GM23338 (cell line): ENCODE measurements at regions not wholly inside any gene's neighbourhood (a gene's known extent, or its start where the extent isn't known, plus 50 kb on each side); places are given as distances from the start of the nearest gene placed in this dataset.
A peak's percentile ranks its signal among the peaks of the same experiment; 100 is the strongest.

Experiments
- ATAC-seq: fragments of 200-7000 bp; cut with Tn5 transposase; 3 replicates; pipeline ENCODE4 v1.9.1; 2020
- DNase-seq: peaks from one replicate; pipeline ENCODE4 v3.0.0-alpha.2; 2015; ENCODE audit warnings: low spot score
- H2AFZ ChIP-seq: fragments of 200-600 bp; sonication (generic); 2 replicates; pipeline ENCODE4 v1.8.0; 2016; ENCODE audit warnings: antibody characterized with exemption, mild to moderate bottlenecking, moderate library complexity
- H3F3A ChIP-seq: fragments of 200-600 bp; sonication (generic); replicated peaks from 2 replicates; pipeline ENCODE4 v1.8.0; 2017; ENCODE audit warnings: antibody characterized with exemption, mixed run types, low read depth
- H3K27ac ChIP-seq: fragments of 200-600 bp; sonication (generic); 2 replicates; pipeline ENCODE4 v1.6.1; 2016; ENCODE audit warnings: low read depth
- H3K27me3 ChIP-seq: fragments of 200-600 bp; sonication (generic); 2 replicates; pipeline ENCODE4 v1.8.0; 2016; ENCODE audit warnings: mild to moderate bottlenecking, mixed run types, moderate library complexity; ENCODE audit not compliant: insufficient read depth
- H3K36me3 ChIP-seq: fragments of 200-600 bp; sonication (generic); 2 replicates; pipeline ENCODE4 v1.8.0; 2016; ENCODE audit warnings: mild to moderate bottlenecking; ENCODE audit not compliant: insufficient read depth
- H3K4me1 ChIP-seq: fragments of 200-600 bp; sonication (generic); 2 replicates; pipeline ENCODE4 v1.8.0; 2016; ENCODE audit warnings: mild to moderate bottlenecking, moderate library complexity; ENCODE audit not compliant: insufficient read depth
- H3K4me2 ChIP-seq: fragments of 200-600 bp; sonication (generic); 2 replicates; pipeline ENCODE4 v1.7.1; 2017; ENCODE audit warnings: mixed run types
- H3K4me3 ChIP-seq: fragments of 200-600 bp; sonication (generic); 2 replicates; pipeline ENCODE4 v1.6.1; 2016; ENCODE audit warnings: mixed run types
- H3K79me2 ChIP-seq: fragments of 200-600 bp; sonication (generic); replicated peaks from 2 replicates; pipeline ENCODE4 v1.8.0; 2017; ENCODE audit warnings: mild to moderate bottlenecking; ENCODE audit not compliant: insufficient read depth
- H3K9me2 ChIP-seq: fragments of 200-600 bp; sonication (generic); 2 replicates; pipeline ENCODE4 v1.8.0; 2017; ENCODE audit not compliant: insufficient read depth
- H4K20me1 ChIP-seq: fragments of 200-600 bp; sonication (generic); replicated peaks from 2 replicates; pipeline ENCODE4 v1.8.0; 2017; ENCODE audit warnings: mild to moderate bottlenecking; ENCODE audit not compliant: insufficient read depth
- H3K27ac Mint-ChIP-seq: 2 replicates; pipeline ENCODE4 v1.8.0; 2020; ENCODE audit warnings: inconsistent platforms, mild to moderate bottlenecking, moderate library complexity, mixed read lengths
- H3K27me3 Mint-ChIP-seq: 3 replicates; pipeline ENCODE4 v1.8.0; 2022; ENCODE audit warnings: low read depth, mild to moderate bottlenecking, moderate library complexity, mixed read lengths, inconsistent platforms; ENCODE audit not compliant: insufficient read depth, poor library complexity
- H3K36me3 Mint-ChIP-seq: 3 replicates; pipeline ENCODE4 v1.8.0; 2021; ENCODE audit warnings: low read depth, mild to moderate bottlenecking, inconsistent platforms, moderate library complexity, mixed read lengths
- H3K4me1 Mint-ChIP-seq: 3 replicates; pipeline ENCODE4 v1.8.0; 2020; ENCODE audit warnings: mild to moderate bottlenecking, inconsistent platforms, mixed read lengths
- H3K4me3 Mint-ChIP-seq: 3 replicates; pipeline ENCODE4 v1.8.0; 2021; ENCODE audit warnings: moderate library complexity, mild to moderate bottlenecking, inconsistent platforms, mixed read lengths
- H3K9me3 Mint-ChIP-seq: 3 replicates; pipeline ENCODE4 v1.8.0; 2020; ENCODE audit warnings: moderate library complexity, mild to moderate bottlenecking, inconsistent platforms, mixed read lengths
- CREB1 ChIP-seq: fragments of 250-450 bp; sonication (Bioruptor Pico); IDR thresholded peaks from 2 replicates; pipeline ENCODE4 v1.5.0; 2020; ENCODE audit warnings: low read depth, mild to moderate bottlenecking, moderate library complexity
- EZH2 ChIP-seq: fragments of 200-600 bp; sonication (generic); IDR thresholded peaks from one replicate; pipeline ENCODE4 v1.8.0; 2017; ENCODE audit warnings: antibody characterized with exemption, mild to moderate bottlenecking, low read depth; ENCODE audit not compliant: unreplicated experiment
- EZH2phosphoT487 ChIP-seq: fragments of 200-600 bp; sonication (generic); IDR thresholded peaks from one replicate; pipeline ENCODE4 v1.8.1; 2018; ENCODE audit warnings: antibody characterized with exemption; ENCODE audit not compliant: unreplicated experiment
- NANOG ChIP-seq: IDR thresholded peaks from 2 replicates; pipeline ENCODE4 v1.6.1; 2016; ENCODE audit warnings: antibody characterized with exemption, borderline replicate concordance
- REST ChIP-seq: IDR thresholded peaks from one replicate; pipeline ENCODE4 v1.6.1; 2018; ENCODE audit warnings: antibody characterized with exemption; ENCODE audit not compliant: unreplicated experiment
- ZNF114 ChIP-seq: fragments of 250-450 bp; sonication (Bioruptor Pico); IDR thresholded peaks from 2 replicates; pipeline ENCODE4 v1.5.0; 2020; ENCODE audit warnings: mild to moderate bottlenecking, moderate library complexity
- ZNF331 ChIP-seq: fragments of 250-450 bp; sonication (Bioruptor Pico); IDR thresholded peaks from 2 replicates; pipeline ENCODE4 v1.5.0; 2020; ENCODE audit warnings: low read depth, mild to moderate bottlenecking, moderate library complexity
- TF ChIP-seq, protein P1 (sequence below), 2 experiments: fragments of 200-600 bp in 1 of 2; sonication (generic) in 1 of 2; conservative IDR thresholded peaks; 2 replicates each; pipeline versions ENCODE4 v1.5.1 to v1.6.1; 2016 to 2017; ENCODE audit warnings: antibody characterized with exemption in 2 of 2, low read depth in 2 of 2, mild to moderate bottlenecking in 2 of 2, moderate library complexity in 1 of 2
- TF ChIP-seq, protein P2 (sequence below): IDR thresholded peaks from 2 replicates; pipeline ENCODE4 v1.6.1; 2016; ENCODE audit warnings: antibody characterized with exemption

DNA sequence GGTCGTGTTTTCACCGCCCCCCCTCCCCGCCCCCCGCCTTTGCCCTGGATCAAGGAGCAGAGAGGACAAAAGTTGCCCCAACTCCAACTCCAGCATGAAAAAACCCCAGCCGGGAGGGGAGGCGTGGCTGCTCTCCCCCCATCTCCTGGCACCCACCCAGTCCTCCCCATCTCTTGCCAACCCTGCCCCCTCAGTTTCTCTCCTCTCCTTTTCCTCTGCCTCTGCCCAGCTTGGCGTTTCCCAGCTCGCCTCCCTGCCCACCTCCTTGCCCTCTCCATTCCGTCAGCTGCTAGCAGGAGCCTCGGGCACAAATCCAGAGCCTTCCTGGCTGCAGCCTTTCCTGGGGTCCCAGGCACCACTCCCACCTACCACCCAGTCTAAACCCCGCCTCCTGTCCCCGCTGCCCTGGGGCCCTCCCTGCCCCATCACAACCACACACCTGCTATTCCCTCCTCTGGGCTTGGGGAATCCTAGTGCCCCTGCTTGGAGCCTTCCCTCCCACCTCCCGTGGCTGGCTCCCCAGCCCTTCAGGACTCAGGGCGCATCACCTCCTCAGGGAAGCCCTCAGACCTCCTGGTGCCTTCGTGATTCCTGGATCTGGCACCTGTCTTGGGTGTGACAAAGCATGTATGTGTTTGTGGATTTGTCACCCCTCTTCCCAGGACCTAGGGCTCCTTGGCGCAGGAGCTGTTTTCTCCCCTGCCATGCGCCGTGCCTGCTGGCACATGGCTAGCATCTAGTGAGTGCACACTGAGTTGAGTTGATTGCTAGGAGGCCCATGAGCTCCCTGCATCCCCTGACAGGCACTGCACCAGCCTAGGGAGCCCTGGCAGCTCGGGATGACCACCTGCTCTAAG, 209.1 kb downstream of the TFCP2L1 start:
- H3K27me3 Mint-ChIP-seq = peaks cover 49% of the 10 kb centered on the region
- ATAC-seq (peak; percentile 36), DNase-seq (peak; percentile 68)
- Histone ChIP-seq H3F3A (peaks cover 14% of the 10 kb centered on the region), H3K36me3 (no peaks in the 10 kb centered on the region), H3K27me3 (peaks cover 29% of the 10 kb centered on the region), H3K27ac (no peak overlapping the region), H3K4me3 (peak overlapping the region; percentile 53), H3K4me2 (peak overlapping the region; percentile 84), H4K20me1 (no peaks in the 10 kb centered on the region), H3K79me2 (no peaks in the 10 kb centered on the region), H3K9me2 (no peaks in the 10 kb centered on the region), H3K4me1 (peaks cover 9% of the 10 kb centered on the region), H2AFZ (peak overlapping the region; percentile 0; the same call in 1 of the 2 replicates)
- no peaks in the 10 kb centered on the region; the same call in 2 of the 3 replicates for H3K36me3 Mint-ChIP-seq
- peak overlapping the region; percentile 73 for H3K4me3 Mint-ChIP-seq
- H3K27ac Mint-ChIP-seq = no peak overlapping the region; the same call in 1 of the 2 replicates
- H3K4me1 Mint-ChIP-seq = peaks cover 7% of the 10 kb centered on the region
- no peaks in the 10 kb centered on the region for H3K9me3 Mint-ChIP-seq
- no peak for TF ChIP-seq ZNF331 (CRISPR knock-in tag)

- no peaks in the 10 kb centered on the region; the same call in 2 of the 3 replicates for H3K36me3 Mint-ChIP-seq
- Histone ChIP-seq H3K4me2 (peak overlapping the region; percentile 84), H2AFZ (peak overlapping the region; percentile 80; the same call in 1 of the 2 replicates), H4K20me1 (no peaks in the 10 kb centered on the region), H3K79me2 (no peaks in the 10 kb centered on the region), H3F3A (peaks cover 14% of the 10 kb centered on the region), H3K36me3 (no peaks in the 10 kb centered on the region), H3K4me3 (peak overlapping the region; percentile 53), H3K27me3 (peaks cover 29% of the 10 kb centered on the region), H3K9me2 (no peaks in the 10 kb centered on the region), H3K4me1 (peaks cover 9% of the 10 kb centered on the region), H3K27ac (no peak overlapping the region)
- H3K4me3 Mint-ChIP-seq = peak overlapping the region; percentile 73
- H3K27ac Mint-ChIP-seq = no peak overlapping the region
- no peak for TF ChIP-seq EZH2phosphoT487
- TF ChIP-seq ZNF114 (CRISPR knock-in tag) = no peak
- TF ChIP-seq REST = no peak
- TF ChIP-seq CREB1 (CRISPR knock-in tag) = no peak
- TF ChIP-seq, protein P1, sequence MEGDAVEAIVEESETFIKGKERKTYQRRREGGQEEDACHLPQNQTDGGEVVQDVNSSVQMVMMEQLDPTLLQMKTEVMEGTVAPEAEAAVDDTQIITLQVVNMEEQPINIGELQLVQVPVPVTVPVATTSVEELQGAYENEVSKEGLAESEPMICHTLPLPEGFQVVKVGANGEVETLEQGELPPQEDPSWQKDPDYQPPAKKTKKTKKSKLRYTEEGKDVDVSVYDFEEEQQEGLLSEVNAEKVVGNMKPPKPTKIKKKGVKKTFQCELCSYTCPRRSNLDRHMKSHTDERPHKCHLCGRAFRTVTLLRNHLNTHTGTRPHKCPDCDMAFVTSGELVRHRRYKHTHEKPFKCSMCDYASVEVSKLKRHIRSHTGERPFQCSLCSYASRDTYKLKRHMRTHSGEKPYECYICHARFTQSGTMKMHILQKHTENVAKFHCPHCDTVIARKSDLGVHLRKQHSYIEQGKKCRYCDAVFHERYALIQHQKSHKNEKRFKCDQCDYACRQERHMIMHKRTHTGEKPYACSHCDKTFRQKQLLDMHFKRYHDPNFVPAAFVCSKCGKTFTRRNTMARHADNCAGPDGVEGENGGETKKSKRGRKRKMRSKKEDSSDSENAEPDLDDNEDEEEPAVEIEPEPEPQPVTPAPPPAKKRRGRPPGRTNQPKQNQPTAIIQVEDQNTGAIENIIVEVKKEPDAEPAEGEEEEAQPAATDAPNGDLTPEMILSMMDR (conservative IDR thresholded peaks at IDR 0.05; ENCODE audit: low read depth in 2 of 2) = no peak
- TF ChIP-seq, protein P2, sequence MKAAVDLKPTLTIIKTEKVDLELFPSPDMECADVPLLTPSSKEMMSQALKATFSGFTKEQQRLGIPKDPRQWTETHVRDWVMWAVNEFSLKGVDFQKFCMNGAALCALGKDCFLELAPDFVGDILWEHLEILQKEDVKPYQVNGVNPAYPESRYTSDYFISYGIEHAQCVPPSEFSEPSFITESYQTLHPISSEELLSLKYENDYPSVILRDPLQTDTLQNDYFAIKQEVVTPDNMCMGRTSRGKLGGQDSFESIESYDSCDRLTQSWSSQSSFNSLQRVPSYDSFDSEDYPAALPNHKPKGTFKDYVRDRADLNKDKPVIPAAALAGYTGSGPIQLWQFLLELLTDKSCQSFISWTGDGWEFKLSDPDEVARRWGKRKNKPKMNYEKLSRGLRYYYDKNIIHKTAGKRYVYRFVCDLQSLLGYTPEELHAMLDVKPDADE = no peak
- no peak for TF ChIP-seq NANOG
- no peak for TF ChIP-seq EZH2
- TF ChIP-seq ZNF331 (CRISPR knock-in tag) = no peak
- peaks cover 7% of the 10 kb centered on the region for H3K4me1 Mint-ChIP-seq
- no peaks in the 10 kb centered on the region for H3K9me3 Mint-ChIP-seq
- H3K27me3 Mint-ChIP-seq = peaks cover 49% of the 10 kb centered on the region
- ATAC-seq = peak; percentile 6
- no peak for DNase-seq
These were observed 208.5 kb downstream of the TFCP2L1 start for GRCh38 chr2:121076498-121076820.
